ENCODE measurements at regions not wholly inside any gene's neighbourhood (a gene's known extent, or its start where the extent isn't known, plus 50 kb on each side); places are given as distances from the start of the nearest gene placed in this dataset.

- no peak for DNase-seq
- Histone ChIP-seq H3K4me1 (replicated peaks in 1 of 2) (peaks cover 0 to 4% of the 10 kb centered on the region in 2 donors), H3K9me3 (replicated peaks in 1 of 3) (no peaks in the 10 kb centered on the region), H3K27ac (no peak overlapping the region), H3K4me3 (no peak overlapping the region), H3K36me3 (replicated peaks in 1 of 2) (no peaks in the 10 kb centered on the region), H3K27me3 (no peaks in the 10 kb centered on the region)
- intact Hi-C loops (cut with DNase I) = no loop called here
- TF ChIP-seq POLR2A (IDR thresholded peaks at IDR 0.05) (no peak), CTCF (IDR thresholded peaks at IDR 0.05) (no peak)
- 74 to 89% (median 87%) methylated on average over 3 of the region's 3 CpGs for WGBS, 4 donors
Observed at GRCh38 chr7:47216439-47216838, 365.5 kb downstream of the TNS3 start.

- peaks cover 0 to 4% of the 10 kb centered on the region in 2 donors for H3K4me1 ChIP-seq (replicated peaks in 1 of 2)
- no peak overlapping the region for H3K4me3 ChIP-seq
- intact Hi-C loops (cut with DNase I) = no loop called here
- no peak for DNase-seq
- TF ChIP-seq POLR2A (IDR thresholded peaks at IDR 0.05) = no peak
- no peak for TF ChIP-seq CTCF (IDR thresholded peaks at IDR 0.05)
- H3K27ac ChIP-seq = no peak overlapping the region
- H3K9me3 ChIP-seq (replicated peaks in 1 of 3) = no peaks in the 10 kb centered on the region
- H3K27me3 ChIP-seq = no peaks in the 10 kb centered on the region
- 71 to 85% (median 79%) methylated on average over 4 to 7 of the region's 7 CpGs for WGBS, 4 donors
- H3K36me3 ChIP-seq (replicated peaks in 1 of 2) = no peaks in the 10 kb centered on the region
Observed at GRCh38 chr7:47215640-47216039, 366.3 kb downstream of the TNS3 start.

GRCh38 chr7:47215049-47215448 is 366.9 kb downstream of the TNS3 start:
- Histone ChIP-seq H3K27ac (no peak overlapping the region), H3K36me3 (replicated peaks in 1 of 2) (no peaks in the 10 kb centered on the region), H3K9me3 (replicated peaks in 1 of 3) (no peaks in the 10 kb centered on the region), H3K4me3 (no peak overlapping the region), H3K27me3 (no peaks in the 10 kb centered on the region), H3K4me1 (replicated peaks in 1 of 2) (peaks cover 0 to 4% of the 10 kb centered on the region in 2 donors)
- WGBS, 4 donors = 83 to 98% (median 87%) methylated on average over 4 of the region's 4 CpGs
- TF ChIP-seq POLR2A (IDR thresholded peaks at IDR 0.05) (no peak), CTCF (IDR thresholded peaks at IDR 0.05) (no peak)
- intact Hi-C loops (cut with DNase I) = no loop called here
- DNase-seq = no peak

- Histone ChIP-seq H3K27ac (no peak overlapping the region), H3K9me3 (replicated peaks in 1 of 3) (no peaks in the 10 kb centered on the region), H3K4me1 (replicated peaks in 1 of 2) (peaks cover 0 to 4% of the 10 kb centered on the region in 2 donors), H3K4me3 (no peak overlapping the region), H3K36me3 (replicated peaks in 1 of 2) (no peaks in the 10 kb centered on the region), H3K27me3 (no peaks in the 10 kb centered on the region)
- no peak for DNase-seq
- no peak for TF ChIP-seq CTCF (IDR thresholded peaks at IDR 0.05)
- no peak for TF ChIP-seq POLR2A (IDR thresholded peaks at IDR 0.05)
- intact Hi-C loops (cut with DNase I) = no loop called here
- 87 to 95% (median 89%) methylated on average over 5 of the region's 5 CpGs for WGBS, 4 donors
Observed at GRCh38 chr7:47213276-47213675, 368.6 kb downstream of the TNS3 start.

Data from adrenal gland (tissue), 9 donors.